ENCODE measurements at regions not wholly inside any gene's neighbourhood (a gene's known extent, or its start where the extent isn't known, plus 50 kb on each side); places are given as distances from the start of the nearest gene placed in this dataset.

DNA sequence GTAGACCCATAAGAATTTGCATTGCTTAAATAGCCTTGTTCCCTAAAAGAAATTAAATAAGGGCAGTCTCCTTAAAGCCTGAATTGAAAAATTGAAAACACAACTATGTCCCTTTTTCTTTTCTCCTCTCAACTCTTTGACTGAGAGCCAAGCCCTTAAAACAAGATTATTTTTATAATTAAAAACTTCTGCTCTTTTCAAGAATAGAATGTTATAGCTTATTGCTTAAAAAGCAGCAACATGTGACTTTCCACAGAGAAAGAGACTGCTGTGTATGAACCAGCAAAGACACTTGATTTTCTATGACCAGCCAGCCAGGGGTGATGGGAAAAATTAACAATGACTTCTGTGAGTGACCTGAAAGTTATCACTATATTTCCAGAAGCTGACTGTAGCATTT lies 295.2 kb upstream of the CELF2 start:
- TF ChIP-seq, protein P1, sequence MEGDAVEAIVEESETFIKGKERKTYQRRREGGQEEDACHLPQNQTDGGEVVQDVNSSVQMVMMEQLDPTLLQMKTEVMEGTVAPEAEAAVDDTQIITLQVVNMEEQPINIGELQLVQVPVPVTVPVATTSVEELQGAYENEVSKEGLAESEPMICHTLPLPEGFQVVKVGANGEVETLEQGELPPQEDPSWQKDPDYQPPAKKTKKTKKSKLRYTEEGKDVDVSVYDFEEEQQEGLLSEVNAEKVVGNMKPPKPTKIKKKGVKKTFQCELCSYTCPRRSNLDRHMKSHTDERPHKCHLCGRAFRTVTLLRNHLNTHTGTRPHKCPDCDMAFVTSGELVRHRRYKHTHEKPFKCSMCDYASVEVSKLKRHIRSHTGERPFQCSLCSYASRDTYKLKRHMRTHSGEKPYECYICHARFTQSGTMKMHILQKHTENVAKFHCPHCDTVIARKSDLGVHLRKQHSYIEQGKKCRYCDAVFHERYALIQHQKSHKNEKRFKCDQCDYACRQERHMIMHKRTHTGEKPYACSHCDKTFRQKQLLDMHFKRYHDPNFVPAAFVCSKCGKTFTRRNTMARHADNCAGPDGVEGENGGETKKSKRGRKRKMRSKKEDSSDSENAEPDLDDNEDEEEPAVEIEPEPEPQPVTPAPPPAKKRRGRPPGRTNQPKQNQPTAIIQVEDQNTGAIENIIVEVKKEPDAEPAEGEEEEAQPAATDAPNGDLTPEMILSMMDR (IDR thresholded peaks at IDR 0.05; ENCODE audit: low read depth, low read length, poor library complexity, severe bottlenecking): no peak
- TF ChIP-seq EZH2phosphoT487 (IDR thresholded peaks at IDR 0.05; ENCODE audit: borderline replicate concordance, low read length): no peak

Measured in DOHH2 (cell line).